HG02970 (cell line): ENCODE measurements at regions not wholly inside any gene's neighbourhood (a gene's known extent, or its start where the extent isn't known, plus 50 kb on each side); places are given as distances from the start of the nearest gene placed in this dataset.
"Not testable (repeated sequence)": the region's sequence is repeated elsewhere in the genome, so short reads cannot be mapped to it uniquely, and the experiment has no call there.

ENCODE experiments used
- ATAC-seq: cut with Tn5 transposase; IDR thresholded peaks from one replicate; pipeline ENCODE4 v1.9.1; 2021; ENCODE audit warnings: mild to moderate bottlenecking, moderate library complexity, moderate number of reproducible peaks; ENCODE audit not compliant: unreplicated experiment, low FRiP score

- ATAC-seq = no peak
Observed at GRCh38 chr14:22143363-22143762, 445.7 kb downstream of the DAD1 start.

DNA sequence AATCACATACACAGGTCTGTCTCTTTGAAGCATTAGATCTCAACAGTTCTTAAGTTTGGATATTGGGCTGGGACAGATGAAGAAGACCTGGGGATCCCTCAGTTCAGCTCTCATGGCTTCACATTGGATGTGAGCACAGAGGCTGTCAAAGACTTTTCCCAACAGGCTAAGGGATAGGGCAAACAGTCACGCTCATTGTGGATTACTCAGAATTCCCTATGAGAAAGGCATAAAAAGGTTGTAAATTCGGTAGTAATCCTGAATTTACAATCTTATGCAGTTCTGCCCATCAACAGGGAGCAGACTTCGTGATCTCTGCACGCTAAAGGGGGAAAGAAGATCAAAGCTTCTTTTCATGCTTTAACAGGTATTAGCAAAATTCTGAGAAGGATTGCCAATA is 448.4 kb downstream of the DAD1 start:
- ATAC-seq = no peak

DNA sequence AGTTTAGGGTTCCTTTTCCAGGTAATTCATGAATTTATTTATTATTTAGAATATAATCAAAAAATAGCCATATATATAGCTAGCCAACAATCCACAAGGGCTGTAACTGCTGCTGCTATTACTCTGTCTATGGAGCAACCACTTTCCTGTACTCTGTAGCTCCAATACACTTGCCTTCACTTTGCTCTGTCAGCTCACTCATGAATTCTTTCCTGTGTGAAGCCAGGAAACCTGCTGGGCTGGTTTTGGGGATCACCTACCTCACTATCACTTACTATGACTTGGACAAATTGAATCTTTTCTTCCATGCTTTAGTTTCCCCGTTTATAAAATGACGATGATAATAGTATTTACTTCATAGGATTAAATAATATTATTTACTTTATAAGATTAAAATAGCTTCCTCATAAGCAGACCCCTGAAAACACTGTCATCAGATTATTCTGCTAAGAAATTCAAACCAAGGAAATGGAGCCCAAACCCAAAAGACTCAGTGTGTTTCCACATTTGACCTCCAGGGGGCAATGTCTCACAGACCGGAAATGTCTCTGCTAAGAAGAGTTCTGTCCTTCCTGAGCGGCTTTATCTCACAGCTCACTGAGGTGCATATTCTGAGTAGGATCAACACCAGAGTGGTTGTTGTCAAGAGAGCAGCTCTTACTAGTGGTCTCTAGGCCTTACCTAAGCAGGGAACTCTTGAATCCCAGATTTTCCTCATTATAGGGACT is 457.1 kb downstream of the DAD1 start:
- ATAC-seq = no peak

GRCh38 chr14:22124073-22124613 is 450.5 kb upstream of the OR4E1 start:
- ATAC-seq = no peak

DNA sequence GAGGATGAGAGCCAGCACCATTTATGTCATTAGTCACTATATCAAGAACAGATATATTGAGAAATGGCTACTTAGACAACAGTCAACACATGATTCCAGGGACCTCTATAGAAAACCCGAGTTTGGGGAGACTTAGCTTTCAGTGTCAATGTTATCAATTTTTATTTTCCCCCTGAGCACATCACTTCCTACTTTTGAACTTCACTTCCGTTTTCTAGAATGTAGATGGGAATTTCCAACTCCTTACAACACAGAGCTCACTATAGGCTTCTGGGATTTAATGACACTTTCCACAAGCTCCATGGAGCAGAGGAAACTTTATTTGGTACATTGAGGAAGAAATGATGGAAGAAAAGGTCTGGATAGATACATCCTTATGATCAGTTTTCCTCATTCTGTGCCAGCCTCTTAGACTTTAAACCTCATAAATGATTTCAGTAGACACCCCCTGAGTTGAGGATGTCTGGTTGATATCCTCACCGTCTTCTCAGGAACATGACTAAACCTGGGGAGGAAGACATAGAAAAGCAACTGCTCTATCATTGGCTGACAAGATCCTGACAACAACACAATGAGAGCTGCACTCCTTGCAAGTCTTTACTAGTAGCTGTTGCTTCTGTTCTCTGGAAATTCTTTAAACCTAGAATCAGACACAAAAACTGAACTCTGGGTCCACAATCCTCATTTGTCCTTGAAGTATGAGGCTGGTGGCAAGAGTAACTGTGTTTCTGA is 449.4 kb upstream of the OR4E1 start:
- ATAC-seq = no peak

GRCh38 chr14:22122227-22122818 is 448.7 kb upstream of the OR4E1 start:
- no peak for ATAC-seq

- no peak for ATAC-seq
Observed at GRCh38 chr14:22118899-22119477, 445.4 kb upstream of the OR4E1 start.

DNA sequence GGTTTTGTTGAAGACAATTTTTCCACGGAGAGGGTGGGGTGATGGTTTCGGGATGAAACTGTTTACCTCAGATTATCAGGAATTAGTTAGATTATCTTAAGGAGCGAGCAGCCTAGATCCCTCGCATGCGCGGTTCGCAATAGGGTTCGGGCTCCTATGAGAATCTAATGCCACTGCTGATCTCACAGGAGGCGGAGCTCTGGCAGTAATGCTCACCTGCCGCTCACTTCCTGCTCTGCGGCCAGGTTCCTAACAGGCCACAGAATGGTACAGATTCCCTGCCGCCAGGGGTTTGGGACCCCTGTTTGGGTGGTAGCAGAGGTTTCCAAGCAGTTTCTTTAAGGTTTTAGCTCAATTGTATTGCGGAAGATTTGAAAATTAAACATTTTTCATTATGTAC is 439.8 kb upstream of the OR4E1 start:
- ATAC-seq = no peak

- no peak for ATAC-seq
Observed at GRCh38 chr14:22112004-22112403, 438.4 kb upstream of the OR4E1 start.

DNA sequence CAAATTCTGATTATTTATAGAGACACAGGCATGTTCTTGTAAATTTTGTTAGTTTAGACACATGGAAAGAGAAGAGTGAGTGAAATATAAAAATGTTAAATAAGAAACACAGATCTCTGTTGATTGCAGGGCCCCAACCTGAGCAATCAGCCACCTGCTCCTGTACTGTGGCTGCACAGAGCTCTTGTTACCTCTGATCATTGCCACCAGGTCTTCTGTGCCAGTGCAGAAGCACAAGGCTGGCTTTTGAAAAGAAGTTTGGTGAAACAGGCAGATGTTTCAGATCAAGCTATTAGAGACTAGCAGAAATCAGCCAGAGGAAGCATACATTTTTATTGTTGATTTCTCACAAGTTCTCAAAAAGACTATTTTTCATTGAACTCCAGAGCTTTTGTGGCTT is 434.1 kb upstream of the OR4E1 start:
- no peak for ATAC-seq

GRCh38 chr14:22106700-22107697 is 433.4 kb upstream of the OR4E1 start:
- ATAC-seq = no peak

GRCh38 chr14:22105624-22106006 is 432.0 kb upstream of the OR4E1 start:
- no peak for ATAC-seq

DNA sequence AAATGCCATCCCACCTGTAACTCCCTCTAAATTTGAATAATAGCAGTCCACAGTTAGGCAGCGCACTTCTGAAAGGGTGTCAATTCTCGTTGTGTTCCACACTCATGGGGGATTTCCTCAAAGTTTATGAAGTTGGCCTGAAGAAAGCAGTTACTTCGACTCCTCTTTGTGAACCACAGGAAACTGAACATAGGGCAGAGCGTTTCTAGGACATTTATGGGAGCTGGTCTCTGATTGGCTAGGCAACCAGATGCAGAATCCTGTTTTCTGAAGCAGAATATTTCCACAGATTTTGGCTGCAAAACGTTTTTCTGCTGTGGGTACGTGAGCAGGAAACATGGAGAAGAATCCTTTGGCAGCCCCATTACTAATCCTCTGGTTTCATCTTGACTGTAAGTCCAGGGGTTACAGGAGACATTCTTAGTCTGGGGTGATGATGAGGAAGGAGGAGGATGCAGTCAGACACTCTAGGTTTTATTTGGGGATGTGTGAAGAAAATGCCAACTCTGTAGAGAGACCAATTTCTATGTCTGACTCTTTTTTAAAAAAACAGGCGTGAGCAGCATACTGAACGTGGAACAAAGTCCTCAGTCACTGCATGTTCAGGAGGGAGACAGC is 431.5 kb upstream of the OR4E1 start:
- no peak for ATAC-seq

- ATAC-seq = not testable (repeated sequence)
Observed at GRCh38 chr14:22100764-22101120, 427.1 kb upstream of the OR4E1 start.

DNA sequence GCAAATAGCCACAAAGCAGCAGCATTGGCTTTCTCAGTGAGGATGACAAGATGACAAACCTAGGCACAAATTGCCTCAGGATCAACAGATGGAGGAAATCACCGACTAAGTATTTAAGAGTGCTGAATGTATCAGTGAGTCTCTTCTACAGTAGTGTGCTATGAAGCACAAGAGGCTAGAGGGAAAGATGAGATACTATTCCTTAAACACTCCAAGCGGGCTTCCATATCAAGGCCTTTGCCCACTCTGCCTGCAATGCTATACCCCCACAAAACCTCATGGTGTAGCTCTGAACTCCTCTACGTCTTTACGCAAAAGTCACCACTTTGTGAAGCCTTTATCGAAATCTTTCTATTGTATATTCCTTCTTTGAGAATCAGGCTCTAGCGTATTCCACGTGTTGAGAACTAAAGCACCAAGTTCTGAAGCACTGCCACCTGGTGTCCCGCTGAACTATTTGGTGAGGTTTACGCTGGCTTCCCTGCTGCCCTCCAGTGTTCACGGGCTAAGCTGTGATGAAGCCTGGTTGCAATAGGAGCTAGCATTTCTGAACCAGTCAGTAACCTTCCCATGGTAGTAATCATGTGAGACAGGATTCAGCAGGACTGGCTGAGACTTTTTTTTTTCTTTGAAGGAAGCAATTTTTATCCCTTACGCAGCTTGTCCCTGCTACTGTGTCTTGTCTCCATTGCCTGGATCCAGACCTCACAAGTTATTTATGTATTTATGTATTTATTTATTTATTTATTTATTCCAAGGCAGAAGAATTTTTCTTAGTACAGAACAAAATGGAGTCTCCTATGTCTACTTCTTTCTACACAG is 426.5 kb upstream of the OR4E1 start:
- ATAC-seq = no peak

DNA sequence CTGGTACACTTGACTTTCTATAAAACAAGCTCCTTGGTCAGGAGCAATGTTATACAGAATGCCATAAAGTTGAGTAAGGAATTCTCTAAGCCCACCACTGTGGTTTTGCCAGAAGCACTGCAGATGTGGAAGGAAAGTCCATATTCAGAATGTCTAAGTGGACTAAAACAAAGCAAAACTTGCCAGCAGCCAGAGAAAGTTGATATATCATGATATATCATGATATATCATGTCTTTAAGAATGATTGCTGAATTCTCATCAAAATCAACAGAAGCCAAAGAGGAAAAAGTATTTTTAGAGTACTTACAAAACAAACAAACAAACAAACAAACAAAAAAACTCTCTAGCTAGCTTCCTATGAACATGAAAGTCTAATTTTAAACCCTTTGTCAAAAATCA is 424.8 kb upstream of the OR4E1 start:
- no peak for ATAC-seq

DNA sequence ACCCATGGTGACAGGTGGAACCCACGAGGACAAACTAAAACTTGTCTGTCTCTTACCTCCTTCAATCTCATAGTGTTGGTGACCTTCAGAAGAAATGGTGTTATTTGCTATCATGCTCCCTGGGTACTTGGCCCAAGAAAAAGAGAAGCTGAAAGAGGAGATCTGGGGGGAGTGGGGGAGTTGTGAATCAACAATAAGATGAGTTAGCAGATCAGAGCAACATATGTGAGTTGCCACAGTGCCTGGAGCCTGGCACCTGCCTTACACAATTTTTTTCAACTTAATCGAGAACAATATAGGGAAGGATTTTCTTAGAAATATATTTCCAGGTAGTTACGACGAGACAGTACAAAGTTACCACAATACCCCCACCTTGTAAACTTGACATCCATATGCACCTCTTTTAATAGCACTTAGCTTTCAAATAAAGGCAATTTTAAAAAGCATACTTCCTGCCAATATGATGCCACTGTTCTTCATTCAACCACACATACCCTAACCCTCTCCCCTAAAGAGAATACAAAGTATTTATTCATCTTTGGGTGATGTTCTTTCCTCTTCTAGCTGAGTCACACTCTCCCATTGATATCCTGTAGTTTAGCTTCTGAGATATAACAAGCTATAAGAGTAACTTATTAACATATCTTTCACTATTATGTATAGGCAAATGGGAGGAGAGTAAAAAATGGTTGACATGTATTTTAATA is 424.1 kb upstream of the OR4E1 start:
- no peak for ATAC-seq

- no peak for ATAC-seq
Observed at GRCh38 chr14:22097072-22097471, 423.5 kb upstream of the OR4E1 start.
